GM03348 (cell line): ENCODE measurements at regions not wholly inside any gene's neighbourhood (a gene's known extent, or its start where the extent isn't known, plus 50 kb on each side); places are given as distances from the start of the nearest gene placed in this dataset.
A peak's percentile ranks its signal among the peaks of the same experiment; 100 is the strongest.
"Not testable (repeated sequence)": the region's sequence is repeated elsewhere in the genome, so short reads cannot be mapped to it uniquely, and the experiment has no call there.

ENCODE experiments used
- DNase-seq: peaks from one replicate; pipeline ENCODE4 v3.0.0; 2012; ENCODE audit warnings: low spot score

DNA sequence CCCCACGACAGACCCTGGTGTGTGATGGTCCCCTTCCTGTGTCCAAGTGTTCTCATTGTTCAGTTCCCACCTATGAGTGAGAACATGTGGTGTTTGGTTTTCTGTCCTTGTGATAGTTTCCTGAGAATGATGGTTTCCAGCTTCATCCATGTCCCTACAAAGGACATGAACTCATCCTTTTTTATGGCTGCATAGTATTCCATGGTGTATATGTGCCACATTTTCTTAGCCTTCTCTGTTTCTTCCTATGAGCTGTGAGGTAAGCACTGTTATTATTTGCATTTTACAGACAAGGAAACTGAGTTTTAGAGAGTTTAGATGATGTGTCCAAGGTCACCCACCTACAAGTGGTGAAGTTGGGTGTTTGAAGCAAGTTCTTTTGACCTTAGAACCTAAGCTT is 51.1 kb upstream of the BNC1 start:
- DNase-seq = not testable (repeated sequence)

DNA sequence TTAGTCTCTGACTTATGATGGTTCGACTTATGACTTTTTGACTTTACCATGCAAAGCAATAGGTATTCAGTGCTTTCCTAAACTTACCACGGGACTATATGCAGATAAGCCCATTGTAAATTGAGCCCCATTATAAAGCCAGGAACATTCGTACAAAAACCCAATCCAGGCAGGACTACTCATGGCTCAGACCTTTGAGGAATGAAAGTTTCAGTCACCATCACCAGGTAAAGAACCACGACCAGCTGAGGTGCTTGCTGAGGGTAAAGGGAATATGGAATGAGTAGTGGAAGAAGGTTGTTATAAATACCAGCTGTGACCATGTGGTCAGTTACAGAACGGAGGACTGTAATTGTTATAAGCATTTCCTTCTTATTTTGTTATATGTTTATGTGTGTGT is 54.9 kb upstream of the BNC1 start:
- DNase-seq = no peak

DNA sequence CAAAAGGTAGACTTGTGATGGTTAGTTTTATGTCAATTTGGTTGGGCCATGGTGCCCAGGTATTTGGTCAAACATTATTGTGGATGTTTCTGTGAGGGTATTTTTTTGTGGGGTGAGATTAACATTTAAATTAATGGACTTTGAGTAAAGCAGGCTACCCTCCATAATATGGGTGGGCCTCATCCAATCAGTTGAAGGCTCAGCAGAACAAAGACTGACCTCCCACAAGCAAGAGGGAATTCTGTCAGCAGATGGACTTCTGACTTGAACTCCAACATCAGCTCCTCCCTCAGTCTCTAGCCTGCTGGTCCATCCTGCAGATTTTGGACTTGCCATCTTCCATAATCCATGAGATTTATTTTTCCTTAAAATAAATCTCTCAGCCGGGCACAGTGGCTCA is 55.6 kb upstream of the BNC1 start:
- DNase-seq = no peak

DNA sequence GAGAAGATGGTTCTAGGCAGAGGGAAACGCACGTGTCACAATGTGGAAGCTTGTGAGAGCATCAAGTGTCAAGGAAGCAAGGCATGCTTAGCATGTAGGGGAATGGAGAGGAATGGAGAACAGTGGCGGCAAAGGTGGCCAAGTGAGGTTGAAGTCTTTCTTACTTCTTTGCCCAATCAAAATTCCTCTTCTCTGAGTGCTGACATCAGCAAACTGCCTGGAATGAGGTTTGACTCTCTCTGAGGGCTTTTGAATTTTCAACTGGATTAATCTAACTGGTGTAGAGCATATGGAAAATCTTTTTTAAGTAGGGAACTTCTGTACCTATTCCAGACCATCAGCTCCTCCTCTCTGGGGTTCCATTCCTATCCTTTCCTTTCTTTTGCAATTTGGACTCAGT is 61.9 kb upstream of the BNC1 start:
- no peak for DNase-seq

DNA sequence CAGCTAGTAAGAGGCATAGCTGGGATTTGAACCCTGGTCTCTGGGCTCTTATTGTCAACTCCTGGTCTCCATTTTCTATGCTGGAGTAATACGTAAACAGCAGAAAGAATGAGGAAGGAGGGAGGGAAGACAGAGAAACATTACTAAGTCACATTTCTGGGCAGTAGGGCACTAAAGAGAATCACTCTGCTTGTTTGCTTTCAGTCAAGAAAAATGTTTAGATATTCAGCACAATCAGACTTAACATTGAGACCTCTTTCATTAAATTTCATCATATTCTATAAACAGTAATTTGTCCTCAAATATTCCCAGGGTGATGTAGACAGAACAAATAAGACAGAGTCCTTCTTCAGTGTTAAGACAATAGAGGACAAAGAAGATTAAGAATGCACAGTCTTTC is 67.7 kb upstream of the BNC1 start:
- no peak for DNase-seq

DNA sequence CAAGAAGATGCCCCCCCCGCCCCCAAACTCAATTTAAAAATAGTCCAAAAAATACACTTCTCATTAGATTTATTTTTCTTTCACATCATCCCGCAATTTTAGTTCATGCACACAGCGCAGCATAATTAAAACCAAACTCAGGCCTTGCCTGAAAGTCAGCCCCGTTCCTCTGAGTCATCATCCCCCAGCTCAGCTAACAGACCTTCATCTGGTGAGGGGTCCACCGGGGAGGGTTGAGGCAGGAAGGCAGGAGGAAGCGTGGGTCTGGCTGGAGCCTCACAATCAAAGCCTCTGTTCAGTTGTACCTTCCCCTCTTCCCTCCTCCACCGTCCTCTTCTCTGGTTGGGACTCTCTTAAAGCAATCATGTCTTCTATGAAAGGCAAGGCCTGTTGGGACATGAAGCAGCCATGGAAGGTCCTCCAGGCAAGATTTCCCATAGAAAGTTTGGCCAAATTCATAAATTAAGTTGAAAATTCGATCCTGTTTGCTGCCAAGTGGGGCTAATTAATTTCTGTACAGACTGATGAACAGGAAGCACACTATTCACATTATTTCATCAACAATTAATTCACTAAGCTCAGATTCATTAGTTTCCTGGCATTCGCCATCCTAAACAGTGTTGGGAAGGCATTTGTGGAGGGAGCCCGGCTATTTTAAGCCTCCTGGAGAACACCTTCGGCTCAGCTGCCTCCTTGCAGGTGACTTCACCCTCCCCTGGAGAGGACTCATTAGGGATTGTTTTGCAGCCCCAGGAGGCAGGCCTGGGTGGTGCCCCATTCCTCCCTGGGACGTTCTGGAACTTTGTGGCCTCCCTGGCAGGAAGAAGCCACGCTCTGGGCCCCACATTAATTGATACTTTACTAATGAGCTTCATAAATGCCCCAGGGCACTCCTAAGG is 72.3 kb upstream of the BNC1 start:
- no peak for DNase-seq

DNA sequence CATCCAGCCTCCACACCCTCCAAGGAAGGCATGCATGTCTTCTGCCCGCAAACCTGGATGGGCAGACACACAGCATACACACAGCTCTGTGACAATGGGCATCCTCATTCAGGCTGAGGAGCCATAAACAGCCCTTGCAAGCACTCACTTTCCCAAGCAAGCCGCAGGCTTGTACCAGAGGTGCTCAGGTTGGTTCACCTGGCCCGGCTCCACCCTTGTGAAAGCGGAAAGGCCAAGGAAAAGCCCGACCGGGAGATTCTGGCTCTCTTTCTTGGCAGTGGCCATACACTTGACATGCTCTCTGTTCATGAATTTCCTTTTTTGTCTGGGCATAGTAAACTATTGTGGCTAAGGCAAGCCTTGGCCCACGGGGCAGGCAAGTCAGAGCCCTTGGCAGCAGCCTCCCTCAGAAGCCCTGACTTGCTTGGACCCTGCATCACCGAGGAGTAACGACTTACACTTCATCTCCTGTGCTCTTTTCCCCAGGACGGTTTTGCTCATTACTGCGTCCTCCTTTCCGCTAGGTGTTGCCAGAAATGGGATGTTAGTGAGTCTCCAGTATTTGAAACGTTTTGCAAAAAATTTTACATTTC is 74.6 kb upstream of the BNC1 start:
- no peak for DNase-seq

DNA sequence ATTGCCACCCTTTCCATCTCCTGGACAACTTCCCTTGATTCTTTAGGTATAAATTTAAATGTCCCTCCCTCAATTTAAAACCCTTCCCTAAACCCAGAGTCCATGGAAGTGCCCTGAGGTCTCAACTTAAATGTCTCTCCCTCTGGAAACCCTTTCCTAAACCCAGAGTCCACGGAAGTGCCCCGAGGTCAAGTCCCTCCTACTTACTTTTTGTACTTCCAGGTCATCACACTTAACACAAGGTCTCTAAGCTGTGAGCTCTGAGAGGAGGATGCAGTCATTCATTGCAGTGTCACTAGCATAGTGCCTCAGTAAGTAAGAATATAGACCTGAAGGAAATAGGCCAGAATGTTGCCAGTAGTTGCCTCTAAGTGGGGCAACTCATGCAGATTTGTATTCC is 78.2 kb upstream of the BNC1 start:
- DNase-seq = no peak

DNA sequence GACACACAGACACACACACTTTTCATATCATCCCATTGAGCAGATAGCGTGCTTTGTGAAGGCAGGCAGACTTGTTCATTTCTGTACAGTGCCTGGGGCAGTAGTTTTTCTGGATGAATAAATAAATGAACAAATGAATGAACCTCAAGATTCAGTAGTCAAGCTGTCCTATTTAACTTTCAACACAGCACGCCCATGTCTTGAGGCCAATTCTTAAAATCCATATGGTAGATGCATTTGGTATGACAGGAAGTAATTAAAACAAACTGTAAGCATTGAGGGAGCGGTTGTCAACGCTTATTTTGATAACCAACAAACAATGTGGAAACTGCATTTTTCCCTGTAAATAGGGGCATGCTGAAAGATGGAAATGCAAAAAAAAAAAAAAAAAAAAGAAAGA is 80.0 kb upstream of the BNC1 start:
- no peak for DNase-seq

DNA sequence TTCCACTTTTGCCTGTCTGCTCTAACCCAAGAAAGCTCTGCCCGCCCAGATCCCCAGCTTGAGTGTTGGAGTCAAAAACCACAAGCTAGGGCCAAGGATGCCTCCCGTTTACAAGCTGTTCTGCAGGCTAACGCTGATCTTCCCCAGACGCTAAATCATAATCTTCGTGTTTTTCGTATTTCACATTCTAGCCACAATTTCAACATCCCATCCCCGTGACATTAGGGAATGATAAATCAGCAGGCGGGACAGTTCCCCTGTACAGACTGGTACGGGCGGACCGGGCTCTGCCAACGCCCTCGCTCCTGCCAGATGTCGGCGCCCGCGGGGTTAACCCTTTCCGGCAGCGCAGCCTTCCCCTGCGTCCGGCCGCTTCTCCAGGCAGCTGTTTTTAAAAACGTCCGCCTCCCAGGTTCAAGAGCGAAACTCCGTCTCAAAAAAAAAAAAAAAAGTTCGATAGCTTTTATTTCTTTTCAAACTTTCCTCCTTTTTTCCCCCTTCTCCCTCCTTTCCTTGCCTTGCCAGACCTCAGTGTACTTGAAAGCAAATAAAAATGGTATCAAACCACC is 81.0 kb upstream of the BNC1 start:
- peak; percentile 89 for DNase-seq

DNA sequence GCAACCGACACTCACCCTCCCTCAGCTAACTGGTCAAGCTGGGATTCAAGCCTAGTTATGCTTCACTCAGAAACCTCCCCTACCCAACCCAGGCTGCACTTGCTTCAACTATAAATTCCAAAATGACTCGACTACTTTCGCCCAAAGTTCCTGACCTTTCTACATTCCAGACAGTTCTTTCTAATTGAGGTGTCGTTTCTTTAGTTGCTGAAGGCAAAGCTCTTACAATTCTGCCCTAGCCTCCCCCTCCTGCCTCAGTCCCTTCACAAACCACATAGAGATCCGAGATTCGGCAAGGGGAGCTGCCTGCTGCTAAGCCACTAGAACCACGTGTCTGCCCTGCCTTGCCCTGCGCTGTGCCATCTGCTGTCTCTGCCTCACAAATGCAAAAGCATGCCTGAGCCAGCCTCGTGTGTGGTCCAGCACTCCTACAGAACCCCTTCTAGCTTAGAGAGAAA is 74.7 kb upstream of the SH3GL3 start:
- DNase-seq = peak; percentile 65

DNA sequence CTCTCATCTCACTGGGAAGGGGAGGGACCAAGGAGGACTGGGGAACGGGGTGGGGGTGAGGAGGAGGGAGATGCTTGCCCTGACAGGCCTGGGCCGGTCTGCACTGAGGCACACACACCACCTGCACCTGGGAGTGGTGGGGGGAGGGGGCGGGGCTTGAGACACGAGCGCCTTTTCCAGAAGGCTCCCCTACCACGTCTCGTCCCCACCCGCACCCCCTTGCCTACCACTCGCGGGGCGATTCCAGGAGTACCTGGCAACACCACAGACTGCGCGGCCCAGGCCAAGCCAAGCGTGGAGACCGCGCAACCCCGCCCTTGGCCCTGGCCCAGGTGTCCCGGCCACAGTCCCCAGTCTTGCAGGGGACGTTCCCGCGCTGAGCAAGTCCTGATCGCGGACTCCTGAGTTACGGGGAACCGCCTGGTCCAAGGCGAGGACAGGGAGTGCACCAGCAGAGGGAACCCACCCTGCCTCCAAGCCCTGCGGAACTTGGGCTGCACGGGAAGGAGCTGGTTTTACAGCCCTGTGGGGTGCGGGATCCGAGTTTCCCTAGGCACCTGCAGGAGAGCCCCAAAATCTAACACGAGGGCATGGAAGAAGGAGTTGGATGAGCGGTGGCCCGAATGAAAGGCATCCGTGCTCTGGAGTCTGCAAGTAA is 68.1 kb upstream of the SH3GL3 start:
- no peak for DNase-seq

DNA sequence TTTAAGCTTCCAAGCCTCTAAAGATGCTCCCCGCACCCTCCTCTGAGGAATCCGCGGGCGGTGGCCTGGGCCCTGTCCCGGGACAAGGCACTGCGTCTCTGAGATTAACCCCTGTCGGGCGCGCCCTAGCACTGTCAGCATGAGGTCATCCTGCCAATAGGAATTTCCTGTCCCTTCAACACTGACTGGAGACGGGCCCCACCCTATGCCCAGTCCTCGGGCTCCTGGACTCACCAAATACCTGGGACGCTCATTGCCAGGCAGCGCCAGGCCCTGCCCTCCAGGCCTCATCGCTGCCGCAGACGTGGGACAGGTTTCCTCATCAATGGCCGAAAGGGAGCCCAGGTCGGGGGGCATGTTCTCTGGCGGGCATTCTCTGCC is 67.6 kb upstream of the SH3GL3 start:
- DNase-seq = peak; percentile 73

DNA sequence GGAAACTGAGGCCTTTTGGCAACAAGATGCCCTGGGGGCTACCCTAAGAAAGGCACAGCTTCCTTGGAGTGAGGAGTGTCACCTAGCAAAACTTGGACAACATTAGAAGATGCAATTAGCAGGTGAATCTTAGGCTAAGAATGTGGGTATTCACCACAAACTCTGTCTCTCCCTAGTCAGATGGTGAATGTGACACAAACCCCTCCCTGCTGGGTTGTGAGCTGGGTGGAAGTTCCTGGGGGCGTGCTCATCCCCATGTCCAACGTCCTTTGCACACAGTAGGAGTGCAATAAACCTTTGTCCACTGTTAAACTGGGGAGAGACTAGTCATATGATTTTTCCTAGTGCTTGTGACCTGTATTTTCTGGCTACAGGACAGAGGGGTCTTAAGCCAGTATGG is 67.1 kb upstream of the SH3GL3 start:
- peak; percentile 56 for DNase-seq

DNA sequence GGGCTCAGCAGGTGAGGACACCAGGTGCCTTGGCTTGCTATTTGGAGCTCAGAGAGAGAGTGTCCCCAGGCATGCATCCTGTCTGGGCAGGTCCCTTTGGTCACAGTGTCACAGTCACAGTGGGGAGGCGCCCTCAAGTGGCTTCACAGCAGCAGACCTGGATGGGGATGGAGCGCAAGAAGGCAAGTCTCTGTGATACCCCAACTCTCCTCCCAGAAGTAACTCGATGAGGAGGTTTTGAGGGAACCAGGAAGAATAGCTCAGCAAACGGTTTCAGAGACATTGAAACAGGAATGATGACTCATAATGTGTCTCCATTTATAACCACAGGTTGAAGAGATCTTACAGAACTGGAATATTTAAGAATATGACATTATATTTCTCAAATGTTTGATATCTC is 66.5 kb upstream of the SH3GL3 start:
- peak; percentile 61 for DNase-seq

DNA sequence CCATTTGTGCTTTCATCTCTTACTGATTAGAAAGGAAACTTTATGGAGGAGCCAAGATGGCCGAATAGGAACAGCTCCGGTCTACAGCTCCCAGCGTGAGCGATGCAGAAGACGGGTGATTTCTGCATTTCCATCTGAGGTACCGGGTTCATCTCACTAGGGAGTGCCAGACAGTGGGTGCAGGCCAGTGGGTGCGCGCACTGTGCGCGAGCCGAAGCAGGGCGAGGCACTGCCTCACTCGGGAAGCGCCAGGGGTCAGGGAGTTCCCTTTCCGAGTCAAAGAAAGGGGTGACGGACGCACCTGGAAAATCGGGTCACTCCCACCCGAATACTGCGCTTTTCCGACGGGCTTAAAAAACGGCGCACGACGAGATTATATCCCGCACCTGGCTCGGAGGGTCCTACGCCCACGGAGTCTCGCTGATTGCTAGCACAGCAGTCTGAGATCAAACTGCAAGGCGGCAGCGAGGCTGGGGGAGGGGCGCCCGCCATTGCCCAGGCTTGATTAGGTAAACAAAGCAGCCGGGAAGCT is 63.5 kb upstream of the SH3GL3 start:
- DNase-seq = not testable (repeated sequence)

DNA sequence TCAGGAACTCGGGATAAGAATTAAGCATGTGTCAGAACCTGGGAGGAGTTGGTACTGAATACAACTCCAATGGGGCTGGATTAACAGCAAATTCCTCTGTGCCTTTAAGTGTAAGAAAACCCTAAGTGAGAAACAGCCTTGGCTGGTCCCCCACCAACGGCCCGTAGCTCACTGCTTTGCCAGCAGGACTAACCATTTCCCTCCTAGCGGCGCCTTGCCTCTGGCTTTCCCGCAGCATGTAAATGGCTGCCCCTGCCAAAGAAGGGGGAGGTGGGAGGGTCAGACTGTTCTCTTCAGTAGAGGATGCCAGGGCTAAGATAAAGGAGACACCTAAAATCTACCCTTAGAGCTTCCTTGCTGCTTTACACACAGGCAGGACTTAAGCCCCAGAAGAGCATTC is 51.0 kb upstream of the SH3GL3 start:
- peak; percentile 16 for DNase-seq
